H9 (cell line): ENCODE measurements at regions not wholly inside any gene's neighbourhood (a gene's known extent, or its start where the extent isn't known, plus 50 kb on each side); places are given as distances from the start of the nearest gene placed in this dataset.

Experiments
- DNase-seq: peaks from one replicate; pipeline ENCODE4 v3.0.0-alpha.2; 2017
- H2AFZ ChIP-seq: one replicate; pipeline ENCODE4 v1.6.1; 2013; ENCODE audit warnings: mild to moderate bottlenecking, low read length, control low read depth, moderate library complexity
- H2AK5ac ChIP-seq: 2 replicates; pipeline ENCODE4 v1.6.1; 2013; ENCODE audit warnings: low read length, control low read depth, mixed read lengths; ENCODE audit not compliant: insufficient read length
- H2BK120ac ChIP-seq: one replicate; pipeline ENCODE4 v1.6.1; 2013; ENCODE audit warnings: low read depth, mild to moderate bottlenecking, low read length, control low read depth, inconsistent platforms; ENCODE audit not compliant: poor library complexity, severe bottlenecking
- H2BK12ac ChIP-seq: 2 replicates; pipeline ENCODE4 v1.6.1; 2013; ENCODE audit warnings: low read length, control low read depth, mixed read lengths, low read depth; ENCODE audit not compliant: insufficient read length
- H2BK15ac ChIP-seq: 2 replicates; pipeline ENCODE4 v1.6.1; 2013; ENCODE audit warnings: low read depth, low read length, control low read depth
- H2BK20ac ChIP-seq: one replicate; pipeline ENCODE4 v1.6.1; 2013; ENCODE audit warnings: low read depth, mild to moderate bottlenecking, low read length, control low read depth, inconsistent platforms; ENCODE audit not compliant: poor library complexity, severe bottlenecking
- H2BK5ac ChIP-seq: 2 replicates; pipeline ENCODE4 v1.6.1; 2013; ENCODE audit warnings: low read length, control low read depth, mixed read lengths; ENCODE audit not compliant: insufficient read length
- H3K14ac ChIP-seq: 2 replicates; pipeline ENCODE4 v1.6.1; 2013; ENCODE audit warnings: low read length, control low read depth; ENCODE audit not compliant: insufficient read depth
- H3K18ac ChIP-seq: 2 replicates; pipeline ENCODE4 v1.6.1; 2013; ENCODE audit warnings: low read depth, mild to moderate bottlenecking, mixed read lengths, low read length, control low read depth; ENCODE audit not compliant: insufficient read length
- H3K23ac ChIP-seq: 2 replicates; pipeline ENCODE4 v1.6.1; 2013; ENCODE audit warnings: low read length, control low read depth, mixed read lengths, low read depth; ENCODE audit not compliant: insufficient read length
- H3K23me2 ChIP-seq: 2 replicates; pipeline ENCODE4 v1.6.1; 2013; ENCODE audit warnings: low read depth, mild to moderate bottlenecking, mixed read lengths, low read length, control low read depth; ENCODE audit not compliant: insufficient read length, poor library complexity, severe bottlenecking
- H3K27ac ChIP-seq: 2 replicates; pipeline ENCODE4 v1.5.1; 2013; ENCODE audit warnings: low read length, control low read depth, mixed read lengths, low read depth; ENCODE audit not compliant: insufficient read length
- H3K27me3 ChIP-seq: 2 replicates; pipeline ENCODE4 v1.6.1; 2013; ENCODE audit warnings: low read length, control low read depth, inconsistent platforms; ENCODE audit not compliant: insufficient read depth
- H3K4ac ChIP-seq: 2 replicates; pipeline ENCODE4 v1.6.1; 2013; ENCODE audit warnings: low read depth, mild to moderate bottlenecking, control low read depth, inconsistent platforms, low read length, moderate library complexity
- H3K4me1 ChIP-seq: 2 replicates; pipeline ENCODE4 v1.6.1; 2013; ENCODE audit warnings: low read length, control low read depth, inconsistent platforms; ENCODE audit not compliant: insufficient read depth
- H3K4me2 ChIP-seq: 2 replicates; pipeline ENCODE4 v1.6.1; 2013; ENCODE audit warnings: low read length, control low read depth, mixed read lengths; ENCODE audit not compliant: insufficient read length, insufficient read depth
- H3K56ac ChIP-seq: 2 replicates; pipeline ENCODE4 v1.6.1; 2013; ENCODE audit warnings: low read depth, mild to moderate bottlenecking, mixed read lengths, low read length, control low read depth; ENCODE audit not compliant: insufficient read length
- H3K79me1 ChIP-seq: 2 replicates; pipeline ENCODE4 v1.6.1; 2013; ENCODE audit warnings: low read depth, mild to moderate bottlenecking, moderate library complexity, low read length, control low read depth, inconsistent platforms; ENCODE audit not compliant: insufficient read depth, poor library complexity, severe bottlenecking
- H3K79me2 ChIP-seq: 2 replicates; pipeline ENCODE4 v1.6.1; 2013; ENCODE audit warnings: low read length, control low read depth, inconsistent platforms; ENCODE audit not compliant: insufficient read depth
- H3K9ac ChIP-seq: 2 replicates; pipeline ENCODE4 v1.6.1; 2013; ENCODE audit warnings: low read length, control low read depth, mixed read lengths; ENCODE audit not compliant: insufficient read length; ENCODE audit errors: extremely low read depth
- H3K9me3 ChIP-seq: one replicate; pipeline ENCODE4 v1.6.1; 2013; ENCODE audit warnings: low read depth, low read length, inconsistent platforms; ENCODE audit not compliant: control insufficient read depth
- H3T11ph ChIP-seq: one replicate; pipeline ENCODE4 v1.6.1; 2013; ENCODE audit warnings: mild to moderate bottlenecking, low read length, control low read depth, inconsistent platforms
- H4K20me1 ChIP-seq: one replicate; pipeline ENCODE4 v1.6.1; 2013; ENCODE audit not compliant: control insufficient read depth, insufficient read length, insufficient read depth
- H4K5ac ChIP-seq: 2 replicates; pipeline ENCODE4 v1.6.1; 2013; ENCODE audit warnings: low read depth, mild to moderate bottlenecking, mixed read lengths, low read length, control low read depth; ENCODE audit not compliant: insufficient read length
- H4K8ac ChIP-seq: replicated peaks from 2 replicates; pipeline ENCODE4 v1.6.1; 2013; ENCODE audit warnings: low read length, control low read depth, mixed read lengths, low read depth; ENCODE audit not compliant: insufficient read length
- H4K91ac ChIP-seq: 2 replicates; pipeline ENCODE4 v1.6.1; 2013; ENCODE audit warnings: low read depth, mild to moderate bottlenecking, moderate library complexity, mixed read lengths, low read length, control low read depth; ENCODE audit not compliant: insufficient read length
- H3K27ac Mint-ChIP-seq, 3 experiments: 2 replicates in 2 of 3; 3 replicates in 1 of 3; pipeline ENCODE4 v1.8.0; 2020 to 2021; ENCODE audit warnings: mixed read lengths in 3 of 3, mild to moderate bottlenecking in 1 of 3, moderate library complexity in 1 of 3
- H3K27me3 Mint-ChIP-seq: 2 replicates; pipeline ENCODE4 v1.8.0; 2021; ENCODE audit warnings: low read depth, mild to moderate bottlenecking, moderate library complexity, mixed read lengths
- H3K36me3 Mint-ChIP-seq, 3 experiments: 2 replicates in 2 of 3; 3 replicates in 1 of 3; pipeline ENCODE4 v1.8.0; 2020 to 2021; ENCODE audit warnings: low read depth in 3 of 3, mixed read lengths in 3 of 3; ENCODE audit not compliant: insufficient read depth in 1 of 3
- H3K4me1 Mint-ChIP-seq, 2 experiments: 2 replicates each; pipeline ENCODE4 v1.8.0; 2020; ENCODE audit warnings: mixed read lengths in 2 of 2
- H3K4me3 Mint-ChIP-seq, 2 experiments: 2 replicates in 1 of 2; 3 replicates in 1 of 2; pipeline ENCODE4 v1.8.0; 2020 to 2021; ENCODE audit warnings: mild to moderate bottlenecking in 2 of 2, mixed read lengths in 2 of 2, moderate library complexity in 1 of 2
- H3K9me3 Mint-ChIP-seq, 2 experiments: 2 replicates in 1 of 2; 3 replicates in 1 of 2; pipeline ENCODE4 v1.8.0; 2020; ENCODE audit warnings: mild to moderate bottlenecking in 2 of 2, mixed read lengths in 2 of 2, moderate library complexity in 1 of 2
- CTCF ChIP-seq: fragments of 200-600 bp; sonication (generic); conservative IDR thresholded peaks from 3 replicates; pipeline ENCODE4 v1.8.0; 2021; ENCODE audit warnings: antibody characterized with exemption, mild to moderate bottlenecking
- WGBS: extraction: QIAGEN DNeasy Blood & Tissue Kit; methylation state at CpG from one replicate; pipeline ENCODE4 v1.1.7; 2013; ENCODE audit warnings: missing lambda C conversion rate, low lambda C conversion rate, mixed read lengths; ENCODE audit not compliant: insufficient read length; ENCODE audit errors: extremely low coverage; 5-methylcytosine and 5-hydroxymethylcytosine counted together

GRCh38 chr11:109731451-109731850 is 309.5 kb downstream of the C11orf87 start:
- H3K9me3 ChIP-seq = no peaks in the 10 kb centered on the region
- H3T11ph ChIP-seq = no peak overlapping the region
- no peaks in the 10 kb centered on the region for H4K20me1 ChIP-seq
- no CpG with 5 or more reads among the region's 4 CpGs for WGBS
- Mint-ChIP-seq H3K4me3 (no peak overlapping the region), H3K4me1 (no peaks in the 10 kb centered on the region; a peak in 1 of 4 replicates), H3K27me3 (no peaks in the 10 kb centered on the region), H3K27ac (no peak overlapping the region), H3K36me3 (no peaks in the 10 kb centered on the region), H3K9me3 (no peaks in the 10 kb centered on the region)
- H3K4ac ChIP-seq = no peak overlapping the region
- no peak overlapping the region for H3K9ac ChIP-seq
- H3K4me1 ChIP-seq = no peaks in the 10 kb centered on the region; the same call in 1 of the 2 replicates
- no peak overlapping the region for H2BK120ac ChIP-seq
- TF ChIP-seq CTCF = no peak
- no peak overlapping the region for H2AK5ac ChIP-seq
- no peak overlapping the region for H3K27ac ChIP-seq
- no peak overlapping the region for H4K5ac ChIP-seq
- no peak overlapping the region for H2BK20ac ChIP-seq
- no peak overlapping the region for H3K18ac ChIP-seq
- no peak for DNase-seq
- no peak overlapping the region for H3K56ac ChIP-seq
- H2BK12ac ChIP-seq = no peak overlapping the region
- H3K27me3 ChIP-seq = no peaks in the 10 kb centered on the region
- H2AFZ ChIP-seq = no peak overlapping the region
- H3K23ac ChIP-seq = no peak overlapping the region
- H2BK15ac ChIP-seq = no peak overlapping the region
- H4K91ac ChIP-seq = no peak overlapping the region
- H3K14ac ChIP-seq = no peak overlapping the region
- H3K79me1 ChIP-seq = no peaks in the 10 kb centered on the region
- no peak overlapping the region for H3K4me2 ChIP-seq
- no peaks in the 10 kb centered on the region for H3K79me2 ChIP-seq
- no peak overlapping the region for H2BK5ac ChIP-seq
- H4K8ac ChIP-seq = no peak overlapping the region
- H3K23me2 ChIP-seq = no peaks in the 10 kb centered on the region
